Lower leg skin (tissue), 3 donors: ENCODE measurements at regions not wholly inside any gene's neighbourhood (a gene's known extent, or its start where the extent isn't known, plus 50 kb on each side); places are given as distances from the start of the nearest gene placed in this dataset.

Experiments used
- POLR2A ChIP-seq, 2 donors: fragments of 450-650 bp; IDR thresholded peaks; one replicate each; pipeline ENCODE4 v1.6.1; 2016 to 2017; ENCODE audit warnings: antibody characterized with exemption in 2 of 2, mild to moderate bottlenecking in 1 of 2, moderate library complexity in 1 of 2
- TF ChIP-seq, protein P1 (sequence below), 3 donors: fragments of 450-650 bp; IDR thresholded peaks; one replicate each; pipeline ENCODE4 v1.5.1; 2016; ENCODE audit warnings: antibody characterized with exemption in 3 of 3, mild to moderate bottlenecking in 3 of 3, moderate library complexity in 2 of 3

DNA sequence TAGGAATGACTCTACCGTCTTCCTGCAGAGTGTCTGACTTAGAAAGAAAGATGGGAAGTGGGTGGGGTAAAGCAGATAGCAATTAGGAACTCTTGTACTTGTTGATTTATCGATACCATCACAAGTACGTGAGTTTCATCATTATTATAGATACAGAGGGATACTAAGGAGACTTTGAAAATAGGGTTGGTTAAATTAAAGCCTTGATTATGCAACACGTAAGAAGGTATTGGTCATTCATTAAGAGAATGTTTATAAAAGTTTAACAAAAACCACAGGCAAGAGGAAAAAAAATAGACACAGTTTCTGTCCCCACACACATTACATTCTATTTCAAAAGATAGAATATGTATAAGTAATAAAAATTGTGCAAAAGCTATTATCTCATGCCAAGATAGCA, 65.9 kb upstream of the UGT2B7 start:
- TF ChIP-seq, protein P1, sequence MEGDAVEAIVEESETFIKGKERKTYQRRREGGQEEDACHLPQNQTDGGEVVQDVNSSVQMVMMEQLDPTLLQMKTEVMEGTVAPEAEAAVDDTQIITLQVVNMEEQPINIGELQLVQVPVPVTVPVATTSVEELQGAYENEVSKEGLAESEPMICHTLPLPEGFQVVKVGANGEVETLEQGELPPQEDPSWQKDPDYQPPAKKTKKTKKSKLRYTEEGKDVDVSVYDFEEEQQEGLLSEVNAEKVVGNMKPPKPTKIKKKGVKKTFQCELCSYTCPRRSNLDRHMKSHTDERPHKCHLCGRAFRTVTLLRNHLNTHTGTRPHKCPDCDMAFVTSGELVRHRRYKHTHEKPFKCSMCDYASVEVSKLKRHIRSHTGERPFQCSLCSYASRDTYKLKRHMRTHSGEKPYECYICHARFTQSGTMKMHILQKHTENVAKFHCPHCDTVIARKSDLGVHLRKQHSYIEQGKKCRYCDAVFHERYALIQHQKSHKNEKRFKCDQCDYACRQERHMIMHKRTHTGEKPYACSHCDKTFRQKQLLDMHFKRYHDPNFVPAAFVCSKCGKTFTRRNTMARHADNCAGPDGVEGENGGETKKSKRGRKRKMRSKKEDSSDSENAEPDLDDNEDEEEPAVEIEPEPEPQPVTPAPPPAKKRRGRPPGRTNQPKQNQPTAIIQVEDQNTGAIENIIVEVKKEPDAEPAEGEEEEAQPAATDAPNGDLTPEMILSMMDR (IDR thresholded peaks at IDR 0.05) = no peak
- TF ChIP-seq POLR2A (IDR thresholded peaks at IDR 0.05) = no peak
